IMR-90 (cell line): ENCODE measurements at regions not wholly inside any gene's neighbourhood (a gene's known extent, or its start where the extent isn't known, plus 50 kb on each side); places are given as distances from the start of the nearest gene placed in this dataset.

Experiments
- ATAC-seq: fragments of 200-7000 bp; cut with Tn5 transposase; 2 replicates; pipeline ENCODE4 v1.9.1; 2020; ENCODE audit warnings: low read depth, mild to moderate bottlenecking, moderate library complexity
- BruUV-seq: library from RNA; stranded (reverse); fragments of 400-500 nt; replicated peaks from 2 replicates; lab custom pipeline; 2021; lab: Mats Ljungman, UMichigan
- CTCF ChIA-PET: fragments of 300-600 bp; formaldehyde crosslinking; extraction: SDS; loops from one replicate; lab custom pipeline; 2021; ENCODE audit warnings: antibody characterized with exemption; lab: Yijun Ruan, JAX
- POLR2A ChIA-PET: fragments of 300-600 bp; sonication (Branson Sonifier 250); formaldehyde crosslinking; loops from one replicate; lab custom pipeline; 2022; ENCODE audit warnings: antibody characterized with exemption; ENCODE audit not compliant: unreplicated experiment; lab: Charles Lee
- DNase-seq: peaks from one replicate; pipeline ENCODE4 v3.0.0; 2013
- H2AFZ ChIP-seq: replicated peaks from 2 replicates; pipeline ENCODE3; 2013; ENCODE audit warnings: low read length, mild to moderate bottlenecking; ENCODE audit not compliant: poor library complexity
- H2AK5ac ChIP-seq: 2 replicates; pipeline ENCODE4 v1.6.1; 2013; ENCODE audit warnings: low read depth, low read length, inconsistent platforms
- H2AK9ac ChIP-seq: replicated peaks from 2 replicates; pipeline ENCODE3; 2013; ENCODE audit warnings: mild to moderate bottlenecking, low read depth, low read length, moderate library complexity; ENCODE audit not compliant: poor library complexity
- H2BK120ac ChIP-seq: 2 replicates; pipeline ENCODE4 v1.6.1; 2013; ENCODE audit warnings: low read depth, low read length, inconsistent platforms
- H2BK15ac ChIP-seq: 3 replicates; pipeline ENCODE4 v1.6.1; 2013; ENCODE audit warnings: low read depth, low read length, inconsistent platforms
- H2BK20ac ChIP-seq: 2 replicates; pipeline ENCODE4 v1.6.1; 2013; ENCODE audit warnings: low read depth, mild to moderate bottlenecking, inconsistent platforms, low read length, moderate library complexity
- H2BK5ac ChIP-seq: 2 replicates; pipeline ENCODE4 v1.6.1; 2013; ENCODE audit warnings: mild to moderate bottlenecking, low read depth, low read length, inconsistent platforms; ENCODE audit not compliant: poor library complexity, severe bottlenecking
- H3K14ac ChIP-seq: replicated peaks from 2 replicates; pipeline ENCODE4 v1.6.1; 2013; ENCODE audit warnings: low read depth, low read length, inconsistent platforms
- H3K18ac ChIP-seq: 2 replicates; pipeline ENCODE4 v1.6.1; 2013; ENCODE audit warnings: low read depth, low read length, control low read depth
- H3K23ac ChIP-seq: 2 replicates; pipeline ENCODE4 v1.6.1; 2013; ENCODE audit warnings: low read depth, low read length, inconsistent platforms
- H3K27ac ChIP-seq: 2 replicates; pipeline ENCODE4 v1.5.1; 2013; ENCODE audit warnings: mild to moderate bottlenecking, control low read depth, low read length; ENCODE audit not compliant: insufficient read depth
- H3K27me3 ChIP-seq: 2 replicates; pipeline ENCODE4 v1.6.1; 2013; ENCODE audit warnings: low read length; ENCODE audit not compliant: control insufficient read depth, insufficient read depth
- H3K36me3 ChIP-seq: 2 replicates; pipeline ENCODE4 v1.6.1; 2013; ENCODE audit warnings: low read length, mixed read lengths; ENCODE audit not compliant: control insufficient read depth, insufficient read depth
- H3K4ac ChIP-seq: 2 replicates; pipeline ENCODE4 v1.6.1; 2013; ENCODE audit warnings: low read depth, low read length, inconsistent platforms
- H3K4me1 ChIP-seq: 2 replicates; pipeline ENCODE4 v1.6.1; 2013; ENCODE audit warnings: low read length, mixed read lengths; ENCODE audit not compliant: control insufficient read depth, insufficient read depth
- H3K4me2 ChIP-seq: 2 replicates; pipeline ENCODE4 v1.6.1; 2013; ENCODE audit warnings: low read depth, mild to moderate bottlenecking, control low read depth, low read length, moderate library complexity
- H3K4me3 ChIP-seq: 2 replicates; pipeline ENCODE4 v1.5.1; 2013; ENCODE audit warnings: low read depth, mild to moderate bottlenecking, control low read depth, low read length, moderate library complexity; ENCODE audit not compliant: insufficient read depth
- H3K56ac ChIP-seq: 2 replicates; pipeline ENCODE4 v1.6.1; 2013; ENCODE audit warnings: low read length, inconsistent platforms; ENCODE audit not compliant: insufficient read depth; ENCODE audit errors: extremely low read depth
- H3K79me1 ChIP-seq, 2 experiments: 2 replicates each; pipeline ENCODE4 v1.6.1; 2013; ENCODE audit warnings: low read length in 2 of 2, inconsistent platforms in 1 of 2, low read depth in 1 of 2
- H3K9ac ChIP-seq: 2 replicates; pipeline ENCODE4 v1.6.1; 2013; ENCODE audit warnings: low read depth, low read length, control low read depth
- H3K9me1 ChIP-seq: 2 replicates; pipeline ENCODE4 v1.6.1; 2013; ENCODE audit warnings: low read length, inconsistent platforms; ENCODE audit not compliant: insufficient read depth
- H3K9me3 ChIP-seq: 2 replicates; pipeline ENCODE4 v1.6.1; 2013; ENCODE audit warnings: low read length; ENCODE audit not compliant: control insufficient read depth, insufficient read depth
- H4K20me1 ChIP-seq: 2 replicates; pipeline ENCODE4 v1.6.1; 2013; ENCODE audit warnings: low read length, inconsistent platforms; ENCODE audit not compliant: insufficient read depth
- H4K5ac ChIP-seq: 2 replicates; pipeline ENCODE4 v1.6.1; 2013; ENCODE audit warnings: mild to moderate bottlenecking, low read depth, low read length, control low read depth
- H4K8ac ChIP-seq, 2 experiments: 2 replicates each; pipeline ENCODE4 v1.6.1; 2013; ENCODE audit warnings: low read depth in 2 of 2, low read length in 2 of 2, control low read depth in 1 of 2, inconsistent platforms in 1 of 2
- H4K91ac ChIP-seq: 2 replicates; pipeline ENCODE4 v1.6.1; 2013; ENCODE audit warnings: low read depth, low read length, inconsistent platforms; ENCODE audit not compliant: insufficient read depth
- MAFK ChIP-seq: IDR thresholded peaks from 2 replicates; pipeline ENCODE4 v1.6.1; 2012; ENCODE audit warnings: low read depth, low read length, improper control_type of control experiment
- NFE2L2 ChIP-seq: fragments of 150-350 bp; IDR thresholded peaks from 2 replicates; pipeline ENCODE4 v1.6.1; 2016; ENCODE audit warnings: low read depth, mild to moderate bottlenecking, low read length
- WGBS, 2 experiments: methylation state at CpG; one replicate each; pipeline versions ENCODE4 v1.1.5 to v1.1.7; 2013; ENCODE audit warnings: missing lambda C conversion rate in 2 of 2; ENCODE audit not compliant: insufficient read length in 1 of 2; ENCODE audit errors: extremely low coverage in 2 of 2; 5-methylcytosine and 5-hydroxymethylcytosine counted together
- dilution Hi-C: fragments of 300-500 bp; cut with HindIII; formaldehyde crosslinking; loops from one replicate; pipeline ENCODE4 v1.14.3; 2018; ENCODE audit warnings: low sequenced_read_pairs; ENCODE audit not compliant: unreplicated experiment
- in situ Hi-C: fragments of 300-500 bp; cut with MboI; formaldehyde crosslinking; loops from 3 replicates; pipeline ENCODE4 v1.14.3; 2019; ENCODE audit warnings: low sequenced_read_pairs, inconsistent platforms, mixed read lengths
- intact Hi-C: fragments of 100-400 bp; cut with micrococcal nuclease; formaldehyde crosslinking; loops from 2 replicates; pipeline ENCODE4 v1.10.0; 2022
- TF ChIP-seq, protein P1 (sequence below): fragments of 150-350 bp; IDR thresholded peaks from 2 replicates; pipeline ENCODE4 v1.6.1; 2017; ENCODE audit warnings: mild to moderate bottlenecking, antibody characterized with exemption, low read length, low read depth

DNA sequence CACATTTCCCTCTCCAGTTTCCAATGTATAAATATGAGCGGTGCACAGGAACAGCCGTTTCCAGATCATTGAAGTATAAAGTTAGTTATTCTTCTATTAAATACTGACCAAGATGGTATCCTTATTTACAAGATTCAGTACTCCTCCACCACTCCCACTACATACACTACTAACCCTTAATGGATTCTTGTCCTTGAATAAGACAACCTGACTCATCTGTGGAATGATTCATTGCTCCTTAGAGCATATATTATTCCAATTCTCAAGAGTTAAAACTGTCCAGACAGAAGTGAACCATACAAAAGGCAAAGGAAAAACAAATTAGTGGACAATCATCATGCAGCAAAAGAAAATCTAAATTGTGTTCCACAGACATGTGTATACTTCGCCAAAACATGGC is 373.3 kb downstream of the IDS start:
- ATAC-seq (no peak), DNase-seq (no peak)
- H2AK9ac ChIP-seq = no peak overlapping the region
- H4K20me1 ChIP-seq = no peaks in the 10 kb centered on the region
- H3K18ac ChIP-seq = no peak overlapping the region
- no peak overlapping the region for H3K23ac ChIP-seq
- H2BK5ac ChIP-seq = no peak overlapping the region
- H3K27me3 ChIP-seq = no peaks in the 10 kb centered on the region
- WGBS, 2 experiments = no CpG with 5 or more reads among the region's 3 CpGs
- H2BK15ac ChIP-seq = no peak overlapping the region
- no peak overlapping the region for H2BK120ac ChIP-seq
- no peak overlapping the region for H3K14ac ChIP-seq
- H3K56ac ChIP-seq = no peak overlapping the region
- H3K9me3 ChIP-seq = no peaks in the 10 kb centered on the region
- CTCF ChIA-PET = no interaction called here
- H3K36me3 ChIP-seq = no peaks in the 10 kb centered on the region
- POLR2A ChIA-PET = no interaction called here
- H3K4ac ChIP-seq = no peak overlapping the region
- H3K4me1 ChIP-seq = no peaks in the 10 kb centered on the region
- TF ChIP-seq, protein P1, sequence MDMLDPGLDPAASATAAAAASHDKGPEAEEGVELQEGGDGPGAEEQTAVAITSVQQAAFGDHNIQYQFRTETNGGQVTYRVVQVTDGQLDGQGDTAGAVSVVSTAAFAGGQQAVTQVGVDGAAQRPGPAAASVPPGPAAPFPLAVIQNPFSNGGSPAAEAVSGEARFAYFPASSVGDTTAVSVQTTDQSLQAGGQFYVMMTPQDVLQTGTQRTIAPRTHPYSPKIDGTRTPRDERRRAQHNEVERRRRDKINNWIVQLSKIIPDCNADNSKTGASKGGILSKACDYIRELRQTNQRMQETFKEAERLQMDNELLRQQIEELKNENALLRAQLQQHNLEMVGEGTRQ = no peak
- TF ChIP-seq MAFK = no peak
- no peak for TF ChIP-seq NFE2L2
- BruUV-seq = no TSS peak
- H3K9ac ChIP-seq = no peak overlapping the region
- H3K4me2 ChIP-seq = no peak overlapping the region
- in situ Hi-C loops (no loop called here), intact Hi-C loops (no loop called here), dilution Hi-C loops (no loop called here)
- H3K9me1 ChIP-seq = no peaks in the 10 kb centered on the region
- no peak overlapping the region for H2AFZ ChIP-seq
- H3K79me1 ChIP-seq = no peaks in the 10 kb centered on the region
- no peak overlapping the region for H4K8ac ChIP-seq
- no peak overlapping the region for H2AK5ac ChIP-seq
- no peak overlapping the region for H2BK20ac ChIP-seq
- no peak overlapping the region for H3K27ac ChIP-seq
- no peak overlapping the region for H4K91ac ChIP-seq
- H3K4me3 ChIP-seq = no peak overlapping the region
- H4K5ac ChIP-seq = no peak overlapping the region
